Breast epithelium (tissue), 3 donors: ENCODE measurements at regions not wholly inside any gene's neighbourhood (a gene's known extent, or its start where the extent isn't known, plus 50 kb on each side); places are given as distances from the start of the nearest gene placed in this dataset.

ENCODE experiments used
- POLR2A ChIP-seq: fragments of 450-650 bp; IDR thresholded peaks from one replicate; pipeline ENCODE4 v1.6.1; 2016; ENCODE audit warnings: antibody characterized with exemption, mild to moderate bottlenecking, moderate library complexity
- POLR2AphosphoS5 ChIP-seq, 3 donors: sonication (generic); formaldehyde crosslinking; IDR thresholded peaks; one replicate each; pipeline ENCODE4 v1.6.1; 2017; ENCODE audit warnings: antibody characterized with exemption in 3 of 3
- TF ChIP-seq, protein P1 (sequence below), 3 donors: fragments of 450-650 bp; IDR thresholded peaks; one replicate each; pipeline ENCODE4 v1.5.1; 2016 to 2017; ENCODE audit warnings: antibody characterized with exemption in 3 of 3, mild to moderate bottlenecking in 3 of 3, moderate library complexity in 3 of 3

DNA sequence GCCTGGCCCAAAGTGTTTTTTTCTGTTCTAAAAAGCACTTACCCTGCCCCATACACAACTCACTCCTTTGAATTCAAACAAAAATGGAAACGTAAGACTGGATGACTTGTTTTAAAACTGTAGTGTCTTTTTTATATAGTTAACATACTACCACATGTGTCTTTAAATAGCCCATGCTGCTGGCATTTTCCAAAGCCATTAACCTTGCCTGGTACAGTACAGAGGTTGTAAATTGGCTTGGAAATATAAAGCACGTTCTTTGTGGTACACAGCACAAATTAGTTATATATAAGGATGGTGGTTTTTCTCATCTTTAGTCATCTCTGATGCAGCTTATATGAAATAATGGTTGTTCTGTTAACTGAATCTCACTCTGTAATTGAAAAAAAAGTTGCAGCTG is 519.7 kb upstream of the ZNF608 start:
- no peak for TF ChIP-seq POLR2A
- TF ChIP-seq, protein P1, sequence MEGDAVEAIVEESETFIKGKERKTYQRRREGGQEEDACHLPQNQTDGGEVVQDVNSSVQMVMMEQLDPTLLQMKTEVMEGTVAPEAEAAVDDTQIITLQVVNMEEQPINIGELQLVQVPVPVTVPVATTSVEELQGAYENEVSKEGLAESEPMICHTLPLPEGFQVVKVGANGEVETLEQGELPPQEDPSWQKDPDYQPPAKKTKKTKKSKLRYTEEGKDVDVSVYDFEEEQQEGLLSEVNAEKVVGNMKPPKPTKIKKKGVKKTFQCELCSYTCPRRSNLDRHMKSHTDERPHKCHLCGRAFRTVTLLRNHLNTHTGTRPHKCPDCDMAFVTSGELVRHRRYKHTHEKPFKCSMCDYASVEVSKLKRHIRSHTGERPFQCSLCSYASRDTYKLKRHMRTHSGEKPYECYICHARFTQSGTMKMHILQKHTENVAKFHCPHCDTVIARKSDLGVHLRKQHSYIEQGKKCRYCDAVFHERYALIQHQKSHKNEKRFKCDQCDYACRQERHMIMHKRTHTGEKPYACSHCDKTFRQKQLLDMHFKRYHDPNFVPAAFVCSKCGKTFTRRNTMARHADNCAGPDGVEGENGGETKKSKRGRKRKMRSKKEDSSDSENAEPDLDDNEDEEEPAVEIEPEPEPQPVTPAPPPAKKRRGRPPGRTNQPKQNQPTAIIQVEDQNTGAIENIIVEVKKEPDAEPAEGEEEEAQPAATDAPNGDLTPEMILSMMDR (IDR thresholded peaks at IDR 0.05) = no peak
- TF ChIP-seq POLR2AphosphoS5 (IDR thresholded peaks at IDR 0.05) = no peak
